ENCODE measurements at regions not wholly inside any gene's neighbourhood (a gene's known extent, or its start where the extent isn't known, plus 50 kb on each side); places are given as distances from the start of the nearest gene placed in this dataset.

GRCh38 chr13:72506706-72507105 is 220.7 kb downstream of the MZT1 start:
- TF ChIP-seq CTCF (IDR thresholded peaks at IDR 0.05) = no peak
- no peak for TF ChIP-seq POLR2A (IDR thresholded peaks at IDR 0.05)
